GM21526 (cell line): ENCODE measurements at regions not wholly inside any gene's neighbourhood (a gene's known extent, or its start where the extent isn't known, plus 50 kb on each side); places are given as distances from the start of the nearest gene placed in this dataset.
A peak's percentile ranks its signal among the peaks of the same experiment; 100 is the strongest.
"Not testable (repeated sequence)": the region's sequence is repeated elsewhere in the genome, so short reads cannot be mapped to it uniquely, and the experiment has no call there.

ENCODE experiments used
- ATAC-seq: cut with Tn5 transposase; IDR thresholded peaks from one replicate; pipeline ENCODE4 v1.9.1; 2021; ENCODE audit warnings: moderate library complexity; ENCODE audit not compliant: unreplicated experiment, low FRiP score

DNA sequence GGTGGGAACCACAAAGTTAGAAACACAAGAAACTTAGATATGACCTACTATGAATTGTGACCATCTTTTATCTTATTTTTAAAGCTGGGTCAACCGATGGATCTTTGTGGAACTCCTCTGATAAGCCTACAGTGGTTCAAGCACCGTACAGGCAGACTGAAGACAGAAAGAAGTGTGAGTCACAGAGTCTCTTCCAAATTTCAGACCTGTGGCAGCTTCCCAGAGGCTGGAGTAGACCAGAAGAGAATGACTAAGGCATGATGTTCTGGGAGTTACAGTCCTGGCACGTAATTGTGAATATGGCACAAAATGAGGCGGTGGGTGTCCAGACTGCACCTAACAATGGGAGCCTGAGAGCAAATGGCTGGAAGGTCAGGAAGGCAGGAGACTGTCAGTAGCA lies 70.0 kb downstream of the LMO4 start:
- no peak for ATAC-seq

DNA sequence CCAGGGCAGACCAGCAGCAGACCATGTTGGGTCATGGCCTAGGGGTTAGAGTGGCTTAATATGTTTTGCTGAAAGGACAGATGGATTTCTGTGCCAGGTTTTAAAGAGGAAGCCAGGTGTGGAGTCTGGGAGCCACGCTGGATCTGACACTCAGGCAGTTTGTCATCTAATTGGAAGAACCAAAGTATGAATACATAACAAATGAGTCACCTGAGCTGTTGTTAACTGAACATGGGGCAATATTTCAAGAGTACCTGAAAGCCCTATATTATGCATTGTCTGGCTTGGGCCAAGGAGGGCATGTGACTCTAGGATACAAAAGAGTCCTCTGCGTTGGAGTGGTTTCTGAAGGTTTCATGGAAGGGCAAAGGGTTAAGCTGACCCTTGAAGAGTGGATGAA lies 70.6 kb downstream of the LMO4 start:
- ATAC-seq = no peak

- no peak for ATAC-seq
These were observed 71.0 kb downstream of the LMO4 start for GRCh38 chr1:87399701-87400100.

DNA sequence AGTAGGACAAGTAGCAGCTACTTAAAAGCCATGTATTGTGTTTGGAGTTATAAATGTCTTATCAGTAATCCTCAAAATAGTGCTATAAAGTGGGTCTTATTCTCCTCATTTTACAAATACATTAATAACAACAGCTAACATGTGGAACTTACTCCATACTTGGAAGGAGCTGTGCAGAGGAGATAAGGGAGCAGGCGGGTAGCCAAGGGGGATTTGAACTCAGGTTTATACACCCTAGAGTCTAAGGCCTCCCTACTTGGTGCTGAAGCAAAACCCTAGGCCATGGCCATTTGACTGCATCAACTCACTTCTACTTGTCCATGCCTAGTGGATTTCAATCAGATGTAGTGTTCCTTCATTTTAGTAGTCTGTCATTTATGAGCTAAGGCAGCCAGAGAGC lies 72.1 kb downstream of the LMO4 start:
- no peak for ATAC-seq

GRCh38 chr1:87402241-87403002 lies 73.7 kb downstream of the LMO4 start:
- no peak for ATAC-seq

DNA sequence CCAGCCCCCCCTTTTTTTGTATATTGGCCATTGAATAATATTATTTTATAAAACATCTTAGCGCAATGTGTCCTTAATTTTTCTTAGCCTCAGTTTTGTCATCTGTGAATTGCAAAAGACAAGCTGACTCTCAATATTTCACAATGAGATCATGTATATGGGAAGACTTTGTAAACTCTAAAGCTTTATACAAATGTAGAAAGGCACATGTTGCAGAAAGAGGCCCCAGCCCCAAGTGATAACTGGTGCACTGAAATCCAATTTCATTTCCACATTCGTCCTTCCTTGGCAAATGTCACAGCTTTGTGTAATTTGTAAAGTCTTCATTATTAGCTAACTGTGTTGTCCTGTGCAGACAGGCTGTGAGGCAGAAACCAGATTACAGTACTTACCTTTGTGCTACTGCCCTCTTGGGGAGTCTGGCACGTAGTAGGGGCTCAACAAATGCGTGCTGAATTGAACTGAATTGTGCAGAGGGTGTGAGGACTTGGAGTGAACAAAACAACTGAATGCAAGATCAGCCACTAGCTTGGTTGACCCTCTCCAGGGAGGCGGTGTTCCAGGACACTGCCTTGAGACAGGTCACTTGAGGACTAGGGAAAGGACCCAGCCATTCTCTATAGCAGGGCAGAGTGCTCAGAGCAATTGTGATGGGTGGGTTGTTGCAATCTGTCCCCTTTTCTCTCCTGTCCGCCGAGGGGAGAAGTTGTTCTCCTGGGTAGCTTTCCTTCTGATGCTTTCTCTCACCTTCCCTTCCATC lies 74.6 kb downstream of the LMO4 start:
- ATAC-seq = no peak

DNA sequence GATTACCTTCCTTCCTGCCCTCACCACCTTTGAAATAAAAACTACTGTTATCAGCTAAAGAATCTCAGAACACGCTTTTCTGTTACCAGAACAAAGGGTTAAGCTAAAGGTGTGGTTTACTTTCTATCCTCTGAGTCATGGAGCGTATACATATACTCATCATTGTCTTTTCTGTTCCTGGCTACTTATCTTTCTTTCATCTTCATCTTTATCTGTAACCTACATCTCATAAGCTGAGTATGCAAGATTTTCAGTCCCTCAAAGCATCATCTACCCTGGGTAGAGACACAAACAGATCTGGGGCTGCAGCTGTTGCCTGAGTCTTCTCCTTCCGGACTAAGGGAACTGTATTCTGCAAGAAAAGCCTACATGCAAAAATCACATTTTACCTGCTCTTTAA lies 75.6 kb downstream of the LMO4 start:
- ATAC-seq = no peak

DNA sequence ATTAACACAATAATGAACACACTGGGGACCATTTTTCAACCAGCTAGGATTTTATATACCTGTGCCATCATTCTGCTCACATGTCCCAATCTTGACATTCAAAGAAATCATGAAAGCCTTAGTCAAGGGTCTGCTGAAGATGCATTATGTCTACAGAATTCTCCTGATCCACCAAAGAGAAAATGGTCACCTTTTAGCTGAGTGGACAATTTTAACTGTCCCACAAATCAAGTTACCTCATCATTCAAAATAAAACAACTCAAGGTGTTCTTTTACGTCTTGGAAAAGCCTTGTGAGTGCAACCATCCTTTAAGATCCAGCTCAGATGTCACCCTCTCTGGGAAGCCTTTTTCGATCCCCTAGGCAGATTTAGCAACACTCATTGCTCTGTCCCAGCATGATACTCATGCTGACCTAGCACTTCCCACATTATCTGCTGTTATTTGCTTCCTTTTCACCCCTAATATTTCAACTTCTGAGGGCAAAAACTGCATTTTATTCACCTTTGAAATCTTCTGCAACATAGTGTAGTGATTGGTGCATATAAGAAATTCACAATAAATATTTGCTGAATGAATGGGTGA lies 80.1 kb downstream of the LMO4 start:
- ATAC-seq = no peak

GRCh38 chr1:87410776-87411480 lies 82.2 kb downstream of the LMO4 start:
- ATAC-seq = no peak

DNA sequence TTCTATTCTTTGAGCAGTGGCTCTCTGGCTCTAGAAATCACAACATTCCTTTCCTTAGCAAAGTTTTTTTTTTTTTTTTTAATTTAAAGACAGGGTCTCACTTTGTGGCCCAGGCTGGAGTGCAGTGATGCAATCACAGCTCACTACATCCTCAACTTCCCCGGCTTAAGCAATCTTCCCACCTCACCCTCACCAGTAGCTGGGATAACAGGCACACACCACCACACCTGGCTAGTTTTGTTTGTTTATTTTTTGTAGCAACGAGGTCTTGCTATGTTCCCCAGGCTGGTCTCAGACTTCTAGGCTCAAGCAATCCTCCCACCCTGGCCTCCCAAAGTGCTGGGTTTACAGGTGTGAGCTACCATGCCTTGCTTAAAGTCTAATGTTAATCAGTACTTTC lies 85.2 kb downstream of the LMO4 start:
- ATAC-seq = not testable (repeated sequence)

- ATAC-seq = no peak
These were observed 89.4 kb downstream of the LMO4 start for GRCh38 chr1:87418048-87418447.

- no peak for ATAC-seq
These were observed 93.1 kb downstream of the LMO4 start for GRCh38 chr1:87421809-87422208.

GRCh38 chr1:87424541-87424940 lies 95.9 kb downstream of the LMO4 start:
- ATAC-seq = no peak

- ATAC-seq = no peak
These were observed 98.0 kb downstream of the LMO4 start for GRCh38 chr1:87426463-87427249.

GRCh38 chr1:87428367-87428766 lies 99.7 kb downstream of the LMO4 start:
- no peak for ATAC-seq

GRCh38 chr1:87428883-87429282 lies 100.2 kb downstream of the LMO4 start:
- no peak for ATAC-seq

GRCh38 chr1:87432685-87433084 lies 104.0 kb downstream of the LMO4 start:
- no peak for ATAC-seq

- ATAC-seq = not testable (repeated sequence)
These were observed 104.4 kb downstream of the LMO4 start for GRCh38 chr1:87433101-87433500.

GRCh38 chr1:87435484-87435883 lies 106.8 kb downstream of the LMO4 start:
- peak; percentile 76 for ATAC-seq

GRCh38 chr1:87436115-87436514 lies 107.4 kb downstream of the LMO4 start:
- not testable (repeated sequence) for ATAC-seq
